ENCODE measurements at regions not wholly inside any gene's neighbourhood (a gene's known extent, or its start where the extent isn't known, plus 50 kb on each side); places are given as distances from the start of the nearest gene placed in this dataset.

GRCh38 chr12:92089559-92089958, 56.1 kb downstream of the BTG1 start:
- CTCF ChIA-PET = interaction anchor here (0.7 kb wide), 1 partner anchor 129 kb away, joined by 3 read pairs; no protein-coding TSS in a partner anchor
- Mint-ChIP-seq H3K4me3 (no peak overlapping the region), H3K4me1 (peaks cover 14% of the 10 kb centered on the region), H3K36me3 (ENCODE audit: low read depth) (peaks cover 2% of the 10 kb centered on the region), H3K27ac (no peak overlapping the region), H3K9me3 (no peaks in the 10 kb centered on the region), H3K27me3 (no peaks in the 10 kb centered on the region)
- POLR2A ChIA-PET = no interaction called here
- no peak for DNase-seq

- ChIA-PET CTCF (interaction anchor here (0.6 to 1.5 kb wide), 4 partner anchors 15 to 129 kb away, joined by 3 to 5 read pairs (median 3); no protein-coding TSS in a partner anchor), POLR2A (no interaction called here)
- Mint-ChIP-seq H3K9me3 (no peaks in the 10 kb centered on the region), H3K27me3 (no peaks in the 10 kb centered on the region), H3K27ac (no peak overlapping the region), H3K36me3 (ENCODE audit: low read depth) (peaks cover 2% of the 10 kb centered on the region), H3K4me3 (no peak overlapping the region), H3K4me1 (peaks cover 11% of the 10 kb centered on the region)
- DNase-seq = no peak
Observed at GRCh38 chr12:92088805-92089204, 56.8 kb downstream of the BTG1 start.

DNA sequence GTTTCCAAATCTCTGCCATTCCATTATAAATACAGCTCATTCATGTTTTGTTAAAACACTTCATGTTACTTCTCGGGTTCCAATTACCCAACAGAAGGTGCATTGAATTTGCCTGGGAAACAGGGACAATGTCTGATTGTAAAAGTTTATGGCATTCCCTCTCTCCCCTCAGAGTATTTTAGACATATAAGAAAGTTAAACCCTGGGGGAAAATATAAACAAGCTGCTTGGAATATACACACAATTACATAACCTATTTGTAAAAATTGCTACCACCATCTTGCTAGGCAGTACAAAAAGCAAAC, 60.0 kb downstream of the BTG1 start:
- DNase-seq = no peak
- Mint-ChIP-seq H3K27me3 (no peaks in the 10 kb centered on the region), H3K36me3 (ENCODE audit: low read depth) (peaks cover 2% of the 10 kb centered on the region), H3K27ac (no peak overlapping the region), H3K4me3 (no peak overlapping the region), H3K9me3 (no peaks in the 10 kb centered on the region), H3K4me1 (peaks cover 18% of the 10 kb centered on the region)
- ChIA-PET CTCF (interaction anchor here (0.6 kb wide), 1 partner anchor 51 kb away, joined by 3 read pairs; no protein-coding TSS in a partner anchor), POLR2A (no interaction called here)

GRCh38 chr12:92085040-92085735, 60.5 kb downstream of the BTG1 start:
- no peak for DNase-seq
- Mint-ChIP-seq H3K36me3 (ENCODE audit: low read depth) (peaks cover 2% of the 10 kb centered on the region), H3K4me1 (peaks cover 23% of the 10 kb centered on the region), H3K27ac (no peak overlapping the region), H3K27me3 (no peaks in the 10 kb centered on the region), H3K9me3 (no peaks in the 10 kb centered on the region), H3K4me3 (no peak overlapping the region)
- ChIA-PET POLR2A (interaction anchor here (0.6 kb wide), 1 partner anchor 42 kb away, joined by 3 read pairs; no protein-coding TSS in a partner anchor), CTCF (interaction anchor here (0.6 to 1.3 kb wide), 6 partner anchors 20 to 530 kb away, joined by 3 to 4 read pairs (median 3); no protein-coding TSS in a partner anchor)

DNA sequence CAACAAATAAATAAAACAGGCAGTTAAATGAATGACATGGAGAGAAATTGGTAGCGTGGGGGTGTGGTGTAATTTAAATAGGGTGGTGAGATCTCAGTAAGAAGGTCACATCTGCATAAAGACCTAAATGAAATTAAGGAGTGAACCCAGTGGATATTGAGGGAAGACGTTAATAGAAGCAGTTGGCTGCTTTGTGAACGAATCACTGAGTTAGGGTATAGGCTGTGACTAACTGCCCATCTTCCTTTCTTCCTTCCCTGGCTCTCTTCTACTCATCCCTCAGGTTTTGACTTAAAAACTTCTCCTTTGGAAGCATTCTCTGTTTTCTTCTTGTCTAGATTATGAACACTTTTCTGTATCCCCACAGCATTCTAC, 64.7 kb downstream of the BTG1 start:
- peaks cover 47% of the 10 kb centered on the region for H3K4me1 Mint-ChIP-seq
- no peak overlapping the region for H3K4me3 Mint-ChIP-seq
- H3K27ac Mint-ChIP-seq = peak overlapping the region; percentile 75
- DNase-seq = no peak
- ChIA-PET CTCF (no interaction called here), POLR2A (no interaction called here)
- H3K9me3 Mint-ChIP-seq = peaks cover 2% of the 10 kb centered on the region
- no peaks in the 10 kb centered on the region for H3K27me3 Mint-ChIP-seq
- H3K36me3 Mint-ChIP-seq (ENCODE audit: low read depth) = peaks cover 7% of the 10 kb centered on the region

DNA sequence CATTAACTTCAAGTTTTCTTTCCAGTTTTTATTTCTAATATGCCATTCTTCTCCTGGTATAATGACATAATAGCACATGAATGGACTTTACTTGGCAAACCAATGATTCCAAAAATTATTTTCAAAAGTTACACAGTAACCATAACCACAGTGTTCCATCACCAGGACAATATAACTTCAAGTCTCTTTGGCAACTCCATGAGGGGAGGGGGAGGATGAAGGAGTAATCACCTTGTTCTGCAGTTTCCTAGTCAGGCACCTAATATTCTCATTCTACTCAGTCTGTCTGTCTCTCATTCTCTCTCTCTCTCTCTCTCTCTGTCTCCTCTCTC, 66.6 kb downstream of the BTG1 start:
- ChIA-PET POLR2A (no interaction called here), CTCF (no interaction called here)
- no peak for DNase-seq
- Mint-ChIP-seq H3K27ac (peak overlapping the region; percentile 32), H3K4me1 (peaks cover 49% of the 10 kb centered on the region), H3K4me3 (no peak overlapping the region), H3K27me3 (no peaks in the 10 kb centered on the region), H3K36me3 (ENCODE audit: low read depth) (peaks cover 5% of the 10 kb centered on the region), H3K9me3 (peaks cover 2% of the 10 kb centered on the region)

DNA sequence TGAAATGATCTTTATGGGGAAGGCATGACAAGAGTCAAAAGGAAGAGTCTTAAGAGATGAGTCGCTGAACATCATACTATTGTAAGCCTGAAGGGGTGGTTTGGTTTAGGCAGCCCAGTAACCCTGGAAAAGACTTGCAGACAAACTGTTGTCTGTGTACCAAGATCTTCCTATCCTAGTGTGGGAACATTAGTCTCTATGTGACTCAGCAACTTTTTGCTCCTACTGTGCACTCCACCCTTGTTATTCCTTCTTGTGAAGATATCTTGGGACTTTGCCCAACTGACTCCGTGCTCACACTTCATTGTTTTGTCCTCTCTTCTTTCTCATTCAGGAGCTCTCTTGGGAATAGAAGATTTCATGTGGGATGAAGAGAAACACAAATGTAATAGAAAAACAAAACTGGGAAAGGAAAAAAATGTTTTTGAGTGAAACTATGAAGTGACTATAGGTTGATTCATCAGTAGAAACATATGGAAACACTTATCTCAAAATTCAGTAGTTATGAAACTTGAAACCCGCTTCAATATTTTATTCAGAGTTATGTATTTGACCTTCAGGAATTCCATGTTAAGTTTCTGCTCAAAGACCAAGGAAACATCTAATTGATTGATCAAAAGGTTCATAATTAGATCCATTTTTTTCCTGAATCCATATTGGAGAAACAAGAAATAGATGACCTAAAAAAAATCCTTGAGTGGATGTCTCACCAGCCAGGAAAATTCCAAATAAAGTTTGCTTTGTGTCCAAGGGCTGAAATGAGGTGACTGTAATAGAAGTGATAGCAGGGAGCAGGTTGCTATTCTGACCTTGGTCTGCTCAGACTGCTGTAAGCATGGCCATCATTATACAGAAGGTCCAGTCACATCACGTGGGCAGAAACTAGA, 67.2 kb downstream of the BTG1 start:
- Mint-ChIP-seq H3K4me3 (no peak overlapping the region), H3K27me3 (no peaks in the 10 kb centered on the region), H3K36me3 (ENCODE audit: low read depth) (peaks cover 5% of the 10 kb centered on the region), H3K27ac (no peak overlapping the region), H3K4me1 (peaks cover 49% of the 10 kb centered on the region), H3K9me3 (peaks cover 2% of the 10 kb centered on the region)
- POLR2A ChIA-PET = no interaction called here
- DNase-seq = no peak
- CTCF ChIA-PET = interaction anchor here (1.1 kb wide), 1 partner anchor 18 kb away, joined by 3 read pairs; no protein-coding TSS in a partner anchor

DNA sequence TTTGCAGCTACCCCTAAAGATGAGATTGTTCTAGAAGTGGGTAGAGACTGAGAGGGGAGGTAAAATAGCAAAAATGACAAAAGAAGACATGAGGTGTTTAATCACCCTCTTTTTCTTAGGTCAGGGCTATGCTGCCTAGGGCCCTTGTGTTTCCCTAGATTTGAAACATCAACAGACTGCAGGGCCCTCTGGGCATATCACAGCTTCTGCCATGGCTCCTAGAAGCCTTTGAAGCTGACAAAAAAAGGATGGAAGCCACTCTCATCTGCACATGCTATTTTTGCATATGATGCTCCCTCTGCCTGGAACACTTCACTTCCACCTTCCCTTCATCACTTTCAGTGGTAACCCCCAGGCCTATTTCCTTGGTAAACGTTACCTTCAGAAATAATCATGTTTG, 68.1 kb downstream of the BTG1 start:
- POLR2A ChIA-PET = no interaction called here
- Mint-ChIP-seq H3K27ac (no peak overlapping the region), H3K36me3 (ENCODE audit: low read depth) (peaks cover 9% of the 10 kb centered on the region)

GRCh38 chr12:92076101-92076500, 69.5 kb downstream of the BTG1 start:
- ChIA-PET POLR2A (no interaction called here), CTCF (interaction anchor here (0.8 to 1.9 kb wide), 2 partner anchors 11 to 35 kb away, joined by 5 to 7 read pairs; no protein-coding TSS in a partner anchor)
- Mint-ChIP-seq H3K9me3 (peaks cover 13% of the 10 kb centered on the region), H3K27me3 (no peaks in the 10 kb centered on the region), H3K4me1 (peaks cover 47% of the 10 kb centered on the region), H3K4me3 (no peak overlapping the region), H3K36me3 (ENCODE audit: low read depth) (peaks cover 9% of the 10 kb centered on the region), H3K27ac (no peak overlapping the region)
- no peak for DNase-seq

More for the DNA sequence above, 68.1 kb downstream of the BTG1 start:
- no peak for DNase-seq
- CTCF ChIA-PET = interaction anchor here (1.1 kb wide), 1 partner anchor 17 kb away, joined by 3 read pairs; no protein-coding TSS in a partner anchor
- peaks cover 51% of the 10 kb centered on the region for H3K4me1 Mint-ChIP-seq
- no peaks in the 10 kb centered on the region for H3K27me3 Mint-ChIP-seq
- H3K9me3 Mint-ChIP-seq = peaks cover 6% of the 10 kb centered on the region
- no peak overlapping the region for H3K4me3 Mint-ChIP-seq

DNA sequence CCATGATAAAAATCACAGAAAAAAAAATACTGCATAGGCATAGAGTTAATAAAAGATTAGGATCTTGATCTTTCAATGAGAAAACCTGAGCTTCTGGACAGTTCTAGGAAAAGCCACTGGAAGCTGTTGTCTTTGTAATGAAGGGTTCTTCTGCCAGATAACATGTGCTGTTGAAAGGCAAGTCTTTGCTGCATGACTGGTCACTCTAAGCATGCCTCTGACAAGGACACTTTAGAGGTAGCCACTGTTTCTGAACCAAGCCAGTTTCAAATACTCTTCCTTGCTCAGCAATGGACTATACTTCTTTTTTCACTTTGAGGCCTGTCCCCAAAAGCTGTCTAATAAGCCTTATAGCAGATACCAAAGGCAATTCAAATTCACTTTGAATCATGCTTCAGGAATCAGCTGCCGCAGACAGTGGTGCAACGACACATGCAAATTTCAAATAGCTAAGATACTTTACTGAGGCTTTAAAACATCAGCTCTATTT, 70.2 kb downstream of the BTG1 start:
- Mint-ChIP-seq H3K27ac (no peak overlapping the region), H3K4me3 (no peak overlapping the region), H3K4me1 (peaks cover 41% of the 10 kb centered on the region), H3K27me3 (no peaks in the 10 kb centered on the region), H3K36me3 (ENCODE audit: low read depth) (peaks cover 9% of the 10 kb centered on the region), H3K9me3 (peaks cover 13% of the 10 kb centered on the region)
- ChIA-PET POLR2A (no interaction called here), CTCF (interaction anchor here (0.6 to 1.9 kb wide), 4 partner anchors 11 to 462 kb away, joined by 3 to 7 read pairs (median 4); no protein-coding TSS in a partner anchor)
- DNase-seq = no peak

GRCh38 chr12:92074889-92075288, 70.8 kb downstream of the BTG1 start:
- peaks cover 35% of the 10 kb centered on the region for H3K4me1 Mint-ChIP-seq

GRCh38 chr12:92073094-92073493, 72.6 kb downstream of the BTG1 start:
- H3K27me3 Mint-ChIP-seq = no peaks in the 10 kb centered on the region
- H3K36me3 Mint-ChIP-seq (ENCODE audit: low read depth) = peaks cover 6% of the 10 kb centered on the region
- DNase-seq = no peak
- H3K4me1 Mint-ChIP-seq = peaks cover 20% of the 10 kb centered on the region
- peaks cover 11% of the 10 kb centered on the region for H3K9me3 Mint-ChIP-seq
- ChIA-PET POLR2A (no interaction called here), CTCF (no interaction called here)
- H3K27ac Mint-ChIP-seq = no peak overlapping the region
- no peak overlapping the region for H3K4me3 Mint-ChIP-seq

More at GRCh38 chr12:92074889-92075288, 70.8 kb downstream of the BTG1 start:
- peaks cover 9% of the 10 kb centered on the region for H3K36me3 Mint-ChIP-seq (ENCODE audit: low read depth)
- H3K9me3 Mint-ChIP-seq = peaks cover 13% of the 10 kb centered on the region
- H3K27ac Mint-ChIP-seq = no peak overlapping the region
- CTCF ChIA-PET = interaction anchor here (0.6 to 1.2 kb wide), 5 partner anchors 26 to 588 kb away, joined by 3 to 6 read pairs (median 4); no protein-coding TSS in a partner anchor
- POLR2A ChIA-PET = no interaction called here
- no peak overlapping the region for H3K4me3 Mint-ChIP-seq
- DNase-seq = no peak
- no peaks in the 10 kb centered on the region for H3K27me3 Mint-ChIP-seq

DNA sequence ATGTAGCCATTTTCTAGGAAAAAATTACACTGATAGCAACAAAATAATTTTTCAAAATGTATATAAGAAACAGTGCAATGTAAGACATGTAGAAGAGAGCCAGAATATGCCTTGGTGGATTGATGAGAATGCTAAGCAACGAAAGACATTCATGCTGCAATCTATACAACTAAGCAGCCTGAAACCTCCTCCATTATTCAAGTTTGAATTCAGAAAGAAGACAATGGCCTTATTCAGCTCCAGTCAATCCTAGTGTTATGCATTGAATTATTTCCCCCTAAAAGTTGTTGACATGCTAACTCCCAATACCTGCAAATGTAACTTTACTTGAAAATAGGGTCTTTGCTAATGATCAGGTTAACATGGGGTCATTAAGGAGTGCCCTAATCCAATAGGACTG, 73.5 kb downstream of the BTG1 start:
- Mint-ChIP-seq H3K4me1 (peaks cover 15% of the 10 kb centered on the region), H3K4me3 (no peak overlapping the region), H3K36me3 (ENCODE audit: low read depth) (peaks cover 4% of the 10 kb centered on the region), H3K9me3 (peaks cover 11% of the 10 kb centered on the region), H3K27me3 (no peaks in the 10 kb centered on the region), H3K27ac (no peak overlapping the region)
- no peak for DNase-seq
- POLR2A ChIA-PET = no interaction called here
- CTCF ChIA-PET = no interaction called here

Measured in activated CD4-positive, alpha-beta T cell treated with anti-CD3 and anti-CD28 coated beads, Interleukin-2, amount 10 ng/mL, durations not matched to agents 7 days and 5 days (primary cell).